ENCODE measurements at regions not wholly inside any gene's neighbourhood (a gene's known extent, or its start where the extent isn't known, plus 50 kb on each side); places are given as distances from the start of the nearest gene placed in this dataset.

DNA sequence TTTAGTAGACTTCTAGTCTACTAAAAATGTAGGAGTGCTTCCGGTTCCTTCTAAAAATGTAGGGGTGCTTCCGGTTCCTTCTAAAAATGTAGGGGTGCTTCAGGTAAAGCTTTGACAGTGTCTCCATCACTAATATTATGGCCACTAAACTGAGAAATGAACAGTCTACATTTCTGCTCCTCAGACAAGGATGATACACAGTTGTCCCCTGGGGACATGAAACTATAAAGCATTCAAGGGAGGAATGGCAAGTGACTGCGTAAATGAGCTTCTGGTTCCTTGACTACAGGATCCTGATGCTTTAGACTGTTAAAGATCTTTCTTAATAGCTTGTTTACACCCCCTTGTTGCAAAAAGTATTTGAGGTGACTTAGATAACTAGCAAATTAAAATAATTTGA, 53.9 kb upstream of the SLC9A9 start:
- TF ChIP-seq POLR2AphosphoS5 (IDR thresholded peaks at IDR 0.05): no peak
- TF ChIP-seq, protein P1, sequence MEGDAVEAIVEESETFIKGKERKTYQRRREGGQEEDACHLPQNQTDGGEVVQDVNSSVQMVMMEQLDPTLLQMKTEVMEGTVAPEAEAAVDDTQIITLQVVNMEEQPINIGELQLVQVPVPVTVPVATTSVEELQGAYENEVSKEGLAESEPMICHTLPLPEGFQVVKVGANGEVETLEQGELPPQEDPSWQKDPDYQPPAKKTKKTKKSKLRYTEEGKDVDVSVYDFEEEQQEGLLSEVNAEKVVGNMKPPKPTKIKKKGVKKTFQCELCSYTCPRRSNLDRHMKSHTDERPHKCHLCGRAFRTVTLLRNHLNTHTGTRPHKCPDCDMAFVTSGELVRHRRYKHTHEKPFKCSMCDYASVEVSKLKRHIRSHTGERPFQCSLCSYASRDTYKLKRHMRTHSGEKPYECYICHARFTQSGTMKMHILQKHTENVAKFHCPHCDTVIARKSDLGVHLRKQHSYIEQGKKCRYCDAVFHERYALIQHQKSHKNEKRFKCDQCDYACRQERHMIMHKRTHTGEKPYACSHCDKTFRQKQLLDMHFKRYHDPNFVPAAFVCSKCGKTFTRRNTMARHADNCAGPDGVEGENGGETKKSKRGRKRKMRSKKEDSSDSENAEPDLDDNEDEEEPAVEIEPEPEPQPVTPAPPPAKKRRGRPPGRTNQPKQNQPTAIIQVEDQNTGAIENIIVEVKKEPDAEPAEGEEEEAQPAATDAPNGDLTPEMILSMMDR (IDR thresholded peaks at IDR 0.05 in 8 of 11, conservative IDR thresholded peaks at IDR 0.05 in 3 of 11): no peak

All from spleen (tissue), 7 donors.